ENCODE measurements at regions not wholly inside any gene's neighbourhood (a gene's known extent, or its start where the extent isn't known, plus 50 kb on each side); places are given as distances from the start of the nearest gene placed in this dataset.

DNA sequence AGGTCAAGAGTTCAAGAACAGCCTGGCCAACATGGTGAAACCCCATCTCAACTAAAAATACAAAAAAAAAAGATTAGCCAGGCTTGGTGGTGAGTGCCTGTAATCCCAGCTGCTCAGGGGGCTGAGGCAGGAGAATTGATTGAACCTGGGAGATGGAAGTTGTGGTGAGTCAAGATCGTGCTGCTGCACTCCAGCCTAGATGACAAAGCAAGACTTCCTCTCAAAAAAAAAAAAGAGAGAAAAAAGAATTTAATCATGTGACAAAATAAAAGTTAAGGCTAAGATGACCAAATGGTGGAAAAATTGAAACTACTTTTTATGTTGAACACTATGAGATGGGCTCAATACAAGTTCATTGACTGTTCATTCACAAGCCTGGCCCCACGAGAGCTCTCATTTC lies 141.1 kb upstream of the WDR11 start:
- no peaks in the 10 kb centered on the region for H3K36me3 ChIP-seq (ENCODE audit: control insufficient read depth in 2 of 2, extremely low read depth in 1 of 2, insufficient read depth in 2 of 2, low read length in 2 of 2)
- FAIRE-seq = no peak
- no peak overlapping the region for H3K27ac ChIP-seq (ENCODE audit: control insufficient read depth, insufficient read depth, low read length)

DNA sequence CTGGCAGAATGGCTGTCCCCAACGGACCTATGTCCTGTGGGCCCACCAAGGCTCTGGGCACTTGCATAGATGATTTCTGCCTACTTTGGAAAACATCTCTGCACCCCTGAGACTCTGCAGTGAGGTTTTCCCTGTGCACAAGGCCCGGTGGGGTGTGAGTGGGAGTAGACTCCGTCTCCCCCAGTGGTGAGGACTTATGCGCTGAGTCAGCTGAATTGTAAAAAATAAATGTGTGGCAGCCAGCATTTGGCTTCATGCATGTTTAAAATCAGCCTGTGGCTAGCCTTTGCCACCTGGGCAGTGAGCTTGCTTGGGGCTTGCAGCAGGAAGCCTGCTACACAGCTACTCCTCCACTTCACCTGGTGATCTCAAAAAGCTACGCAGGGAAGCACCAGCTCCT lies 139.3 kb upstream of the WDR11 start:
- Histone ChIP-seq H4K20me1 (ENCODE audit: control insufficient read depth, extremely low read depth, insufficient read depth, low read length) (no peaks in the 10 kb centered on the region), H3K27me3 (ENCODE audit: control insufficient read depth, extremely low read depth, insufficient read depth, low read length) (no peaks in the 10 kb centered on the region), H3K27ac (ENCODE audit: control insufficient read depth, insufficient read depth, low read length) (no peak overlapping the region), H3K36me3 (ENCODE audit: control insufficient read depth in 2 of 2, extremely low read depth in 1 of 2, insufficient read depth in 2 of 2, low read length in 2 of 2) (no peaks in the 10 kb centered on the region), H3K9me1 (ENCODE audit: control insufficient read depth, extremely low read depth, insufficient read depth, low read length) (no peaks in the 10 kb centered on the region), H2AFZ (ENCODE audit: control insufficient read depth, low read length) (no peak overlapping the region), H3K9me3 (ENCODE audit: control insufficient read depth, low read depth, low read length) (no peaks in the 10 kb centered on the region), H3K4me3 (ENCODE audit: control insufficient read depth in 2 of 3, extremely low read depth in 1 of 3, insufficient read depth in 2 of 3, low read depth in 1 of 3, low read length in 3 of 3) (no peak overlapping the region), H3K4me1 (ENCODE audit: control insufficient read depth, extremely low read depth, insufficient read depth, low read length) (no peaks in the 10 kb centered on the region), H3K4me2 (ENCODE audit: control insufficient read depth, extremely low read depth, insufficient read depth, low read depth, low read length) (no peak overlapping the region), H3K9ac (ENCODE audit: control insufficient read depth, extremely low read depth, insufficient read depth, low read length) (no peak overlapping the region), H3K79me2 (ENCODE audit: control insufficient read depth, insufficient read depth, low read length) (no peaks in the 10 kb centered on the region)
- dilution Hi-C loops (cut with MboI; ENCODE audit: extremely low pct_ligation_motif_present, low sequenced_read_pairs) = no loop called here
- FAIRE-seq (no peak), DNase-seq (ENCODE audit: low read depth, low spot score) (no peak)
- TF ChIP-seq EZH2 (IDR thresholded peaks at IDR 0.05; ENCODE audit: low read length) = no peak
- TF ChIP-seq, protein P1, sequence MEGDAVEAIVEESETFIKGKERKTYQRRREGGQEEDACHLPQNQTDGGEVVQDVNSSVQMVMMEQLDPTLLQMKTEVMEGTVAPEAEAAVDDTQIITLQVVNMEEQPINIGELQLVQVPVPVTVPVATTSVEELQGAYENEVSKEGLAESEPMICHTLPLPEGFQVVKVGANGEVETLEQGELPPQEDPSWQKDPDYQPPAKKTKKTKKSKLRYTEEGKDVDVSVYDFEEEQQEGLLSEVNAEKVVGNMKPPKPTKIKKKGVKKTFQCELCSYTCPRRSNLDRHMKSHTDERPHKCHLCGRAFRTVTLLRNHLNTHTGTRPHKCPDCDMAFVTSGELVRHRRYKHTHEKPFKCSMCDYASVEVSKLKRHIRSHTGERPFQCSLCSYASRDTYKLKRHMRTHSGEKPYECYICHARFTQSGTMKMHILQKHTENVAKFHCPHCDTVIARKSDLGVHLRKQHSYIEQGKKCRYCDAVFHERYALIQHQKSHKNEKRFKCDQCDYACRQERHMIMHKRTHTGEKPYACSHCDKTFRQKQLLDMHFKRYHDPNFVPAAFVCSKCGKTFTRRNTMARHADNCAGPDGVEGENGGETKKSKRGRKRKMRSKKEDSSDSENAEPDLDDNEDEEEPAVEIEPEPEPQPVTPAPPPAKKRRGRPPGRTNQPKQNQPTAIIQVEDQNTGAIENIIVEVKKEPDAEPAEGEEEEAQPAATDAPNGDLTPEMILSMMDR (optimal IDR thresholded peaks at IDR 0.05 in 1 of 3, IDR thresholded peaks at IDR 0.05 in 1 of 3, conservative IDR thresholded peaks at IDR 0.05 in 1 of 3; ENCODE audit: extremely low read depth in 1 of 3, insufficient read depth in 2 of 3, low read length in 3 of 3) = no peak

More for the DNA sequence above, 141.1 kb upstream of the WDR11 start:
- no peak overlapping the region for H3K4me3 ChIP-seq (ENCODE audit: control insufficient read depth in 2 of 3, extremely low read depth in 1 of 3, insufficient read depth in 2 of 3, low read depth in 1 of 3, low read length in 3 of 3)
- no peaks in the 10 kb centered on the region for H3K4me1 ChIP-seq (ENCODE audit: control insufficient read depth, extremely low read depth, insufficient read depth, low read length)
- H3K27me3 ChIP-seq (ENCODE audit: control insufficient read depth, extremely low read depth, insufficient read depth, low read length) = no peaks in the 10 kb centered on the region
- dilution Hi-C loops (cut with MboI; ENCODE audit: extremely low pct_ligation_motif_present, low sequenced_read_pairs) = no loop called here
- no peak overlapping the region for H2AFZ ChIP-seq (ENCODE audit: control insufficient read depth, low read length)
- TF ChIP-seq EZH2 (IDR thresholded peaks at IDR 0.05; ENCODE audit: low read length) = no peak
- TF ChIP-seq, protein P1 (optimal IDR thresholded peaks at IDR 0.05 in 1 of 3, IDR thresholded peaks at IDR 0.05 in 1 of 3, conservative IDR thresholded peaks at IDR 0.05 in 1 of 3; ENCODE audit: extremely low read depth in 1 of 3, insufficient read depth in 2 of 3, low read length in 3 of 3) = no peak
- H3K9me1 ChIP-seq (ENCODE audit: control insufficient read depth, extremely low read depth, insufficient read depth, low read length) = no peaks in the 10 kb centered on the region
- no peaks in the 10 kb centered on the region for H3K9me3 ChIP-seq (ENCODE audit: control insufficient read depth, low read depth, low read length)
- no peak overlapping the region for H3K4me2 ChIP-seq (ENCODE audit: control insufficient read depth, extremely low read depth, insufficient read depth, low read depth, low read length)
- H3K9ac ChIP-seq (ENCODE audit: control insufficient read depth, extremely low read depth, insufficient read depth, low read length) = no peak overlapping the region
- H3K79me2 ChIP-seq (ENCODE audit: control insufficient read depth, insufficient read depth, low read length) = no peaks in the 10 kb centered on the region
- H4K20me1 ChIP-seq (ENCODE audit: control insufficient read depth, extremely low read depth, insufficient read depth, low read length) = no peaks in the 10 kb centered on the region
- no peak for DNase-seq (ENCODE audit: low read depth, low spot score)
